GM12875 (cell line): ENCODE measurements at regions not wholly inside any gene's neighbourhood (a gene's known extent, or its start where the extent isn't known, plus 50 kb on each side); places are given as distances from the start of the nearest gene placed in this dataset.
"Not testable (repeated sequence)": the region's sequence is repeated elsewhere in the genome, so short reads cannot be mapped to it uniquely, and the experiment has no call there.

Experiments
- H3K4me3 ChIP-seq: one replicate; pipeline ENCODE4 v1.5.1; 2011; ENCODE audit warnings: low read depth, low read length, control low read depth
- TF ChIP-seq, protein P1 (sequence below): IDR thresholded peaks from 2 replicates; pipeline ENCODE4 v1.5.1; 2011; ENCODE audit warnings: low read depth, mild to moderate bottlenecking, control low read depth, inconsistent platforms, low read length, moderate library complexity, borderline replicate concordance; ENCODE audit not compliant: insufficient read depth

GRCh38 chr17:74126179-74126900 is 77.1 kb upstream of the RPL38 start:
- no peak overlapping the region for H3K4me3 ChIP-seq
- TF ChIP-seq, protein P1, sequence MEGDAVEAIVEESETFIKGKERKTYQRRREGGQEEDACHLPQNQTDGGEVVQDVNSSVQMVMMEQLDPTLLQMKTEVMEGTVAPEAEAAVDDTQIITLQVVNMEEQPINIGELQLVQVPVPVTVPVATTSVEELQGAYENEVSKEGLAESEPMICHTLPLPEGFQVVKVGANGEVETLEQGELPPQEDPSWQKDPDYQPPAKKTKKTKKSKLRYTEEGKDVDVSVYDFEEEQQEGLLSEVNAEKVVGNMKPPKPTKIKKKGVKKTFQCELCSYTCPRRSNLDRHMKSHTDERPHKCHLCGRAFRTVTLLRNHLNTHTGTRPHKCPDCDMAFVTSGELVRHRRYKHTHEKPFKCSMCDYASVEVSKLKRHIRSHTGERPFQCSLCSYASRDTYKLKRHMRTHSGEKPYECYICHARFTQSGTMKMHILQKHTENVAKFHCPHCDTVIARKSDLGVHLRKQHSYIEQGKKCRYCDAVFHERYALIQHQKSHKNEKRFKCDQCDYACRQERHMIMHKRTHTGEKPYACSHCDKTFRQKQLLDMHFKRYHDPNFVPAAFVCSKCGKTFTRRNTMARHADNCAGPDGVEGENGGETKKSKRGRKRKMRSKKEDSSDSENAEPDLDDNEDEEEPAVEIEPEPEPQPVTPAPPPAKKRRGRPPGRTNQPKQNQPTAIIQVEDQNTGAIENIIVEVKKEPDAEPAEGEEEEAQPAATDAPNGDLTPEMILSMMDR: no peak

DNA sequence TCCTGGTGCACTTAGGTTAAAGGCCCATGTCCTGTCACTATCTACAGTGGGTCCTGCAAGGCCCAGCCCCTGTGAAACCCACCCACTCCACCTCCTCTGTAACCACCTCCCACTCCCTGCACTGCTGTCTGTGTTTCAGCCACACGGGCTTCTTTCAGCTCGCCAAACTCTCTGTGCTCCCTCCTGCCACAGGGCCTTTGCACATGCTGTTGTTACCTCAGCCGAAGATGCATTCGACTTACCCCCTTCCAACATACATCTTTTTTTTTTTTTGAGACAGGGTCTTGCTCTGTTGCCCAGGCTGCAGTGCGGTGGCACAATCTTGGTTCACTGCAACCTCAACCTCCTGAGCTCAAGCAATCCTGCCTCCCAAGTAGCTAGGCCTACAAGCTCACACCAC is 76.5 kb upstream of the RPL38 start:
- TF ChIP-seq, protein P1: no peak
- no peak overlapping the region for H3K4me3 ChIP-seq

GRCh38 chr17:74128456-74129211 is 74.8 kb upstream of the RPL38 start:
- H3K4me3 ChIP-seq: no peak overlapping the region
- TF ChIP-seq, protein P1: no peak

DNA sequence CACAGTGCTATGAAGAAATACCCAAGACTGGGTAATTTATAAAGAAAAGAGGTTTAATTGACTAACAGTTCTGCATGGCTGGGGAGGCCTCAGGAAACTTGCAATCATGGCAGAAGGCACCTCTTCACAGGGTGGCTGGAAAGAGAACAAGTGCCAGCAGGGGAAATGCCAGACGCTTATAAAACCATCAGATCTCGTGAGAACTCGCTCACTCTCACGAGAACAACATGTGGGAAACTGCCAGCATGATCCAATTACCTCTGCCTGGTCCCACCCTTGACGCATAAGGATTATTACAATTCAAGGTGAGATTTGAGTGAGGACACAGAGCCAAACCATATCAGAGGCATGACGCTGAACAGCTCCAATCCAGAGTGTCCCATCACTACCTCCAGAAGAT is 73.7 kb upstream of the RPL38 start:
- H3K4me3 ChIP-seq: not testable (repeated sequence)

- H3K4me3 ChIP-seq: no peak overlapping the region
- TF ChIP-seq, protein P1: no peak
Observed at GRCh38 chr17:74130276-74130675, 73.2 kb upstream of the RPL38 start.

DNA sequence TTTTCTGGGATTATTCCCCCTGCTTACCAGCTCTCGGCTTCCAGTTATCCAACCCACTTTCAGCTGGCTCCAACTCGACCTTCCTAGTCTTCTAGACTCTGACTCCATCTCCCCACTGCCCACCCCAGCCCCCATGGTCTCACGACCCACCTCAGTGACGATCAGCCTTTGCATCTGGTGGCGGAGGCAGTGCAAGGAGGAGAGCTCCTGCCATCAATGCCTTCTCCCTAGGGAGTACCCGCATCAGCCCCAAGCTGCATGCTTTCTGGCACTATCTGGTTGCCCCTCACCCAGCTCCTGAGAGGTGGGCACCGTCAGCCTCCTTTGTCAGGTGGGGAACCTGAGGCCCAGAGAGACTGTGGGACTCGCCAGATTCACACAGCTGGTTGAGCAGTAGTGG is 72.6 kb upstream of the RPL38 start:
- no peak overlapping the region for H3K4me3 ChIP-seq
- TF ChIP-seq, protein P1: no peak

- no peak overlapping the region for H3K4me3 ChIP-seq
- TF ChIP-seq, protein P1: no peak
Observed at GRCh38 chr17:74132354-74132753, 71.1 kb upstream of the RPL38 start.
